ENCODE measurements at regions not wholly inside any gene's neighbourhood (a gene's known extent, or its start where the extent isn't known, plus 50 kb on each side); places are given as distances from the start of the nearest gene placed in this dataset.

DNA sequence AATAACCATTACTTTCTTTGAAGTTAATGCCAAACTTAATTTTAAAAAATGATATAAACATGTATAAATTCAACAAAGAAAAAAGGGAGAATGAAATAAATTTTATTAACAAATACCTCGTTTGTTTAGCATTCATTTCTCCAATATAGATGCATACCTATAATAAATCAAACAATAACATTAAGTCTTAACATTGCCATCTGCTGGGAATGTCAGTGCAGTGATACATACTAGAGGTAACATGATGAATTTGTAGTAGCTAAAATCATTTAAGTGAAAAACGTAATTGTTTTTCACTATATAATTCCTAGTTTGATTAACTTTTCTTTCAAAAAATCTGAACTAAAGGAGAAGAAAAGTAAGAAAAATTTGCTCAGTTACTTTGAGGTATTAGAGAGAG, 340.2 kb upstream of the CBLB start:
- no peak for DNase-seq
- Histone ChIP-seq H3K36me3 (replicated peaks in 1 of 2; ENCODE audit: insufficient read depth in 1 of 2, low read depth in 2 of 2) (no peaks in the 10 kb centered on the region), H3K9me3 (no peaks in the 10 kb centered on the region), H3K4me3 (no peak overlapping the region), H3K27me3 (no peaks in the 10 kb centered on the region), H3K27ac (no peak overlapping the region), H3K4me1 (no peaks in the 10 kb centered on the region)
- TF ChIP-seq, protein P1, sequence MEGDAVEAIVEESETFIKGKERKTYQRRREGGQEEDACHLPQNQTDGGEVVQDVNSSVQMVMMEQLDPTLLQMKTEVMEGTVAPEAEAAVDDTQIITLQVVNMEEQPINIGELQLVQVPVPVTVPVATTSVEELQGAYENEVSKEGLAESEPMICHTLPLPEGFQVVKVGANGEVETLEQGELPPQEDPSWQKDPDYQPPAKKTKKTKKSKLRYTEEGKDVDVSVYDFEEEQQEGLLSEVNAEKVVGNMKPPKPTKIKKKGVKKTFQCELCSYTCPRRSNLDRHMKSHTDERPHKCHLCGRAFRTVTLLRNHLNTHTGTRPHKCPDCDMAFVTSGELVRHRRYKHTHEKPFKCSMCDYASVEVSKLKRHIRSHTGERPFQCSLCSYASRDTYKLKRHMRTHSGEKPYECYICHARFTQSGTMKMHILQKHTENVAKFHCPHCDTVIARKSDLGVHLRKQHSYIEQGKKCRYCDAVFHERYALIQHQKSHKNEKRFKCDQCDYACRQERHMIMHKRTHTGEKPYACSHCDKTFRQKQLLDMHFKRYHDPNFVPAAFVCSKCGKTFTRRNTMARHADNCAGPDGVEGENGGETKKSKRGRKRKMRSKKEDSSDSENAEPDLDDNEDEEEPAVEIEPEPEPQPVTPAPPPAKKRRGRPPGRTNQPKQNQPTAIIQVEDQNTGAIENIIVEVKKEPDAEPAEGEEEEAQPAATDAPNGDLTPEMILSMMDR (IDR thresholded peaks at IDR 0.05): no peak
- no peak for TF ChIP-seq POLR2A (IDR thresholded peaks at IDR 0.05)
- no peak for ATAC-seq
- WGBS, 2 donors: 13 to 18% methylated on average over 2 of the region's 2 CpGs
- intact Hi-C loops (cut with DNase I): no loop called here

DNA sequence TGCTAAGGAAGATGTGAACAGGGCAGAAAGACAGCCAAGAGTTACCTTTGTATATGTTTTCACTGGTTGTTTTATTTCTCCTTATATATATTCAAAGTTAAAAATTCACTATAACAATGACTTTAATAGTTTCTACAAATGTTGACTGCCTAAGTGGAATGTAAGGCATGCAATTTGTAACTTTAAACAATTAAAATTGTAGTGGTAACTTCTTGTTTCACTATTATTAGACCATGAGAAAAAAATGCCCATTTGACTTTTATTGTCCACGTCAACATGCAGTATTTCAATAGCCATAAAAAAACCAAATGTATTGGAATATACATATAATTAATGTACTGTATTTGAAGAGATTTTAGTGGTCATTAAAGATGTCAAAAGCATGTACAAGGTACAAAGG, 340.7 kb upstream of the CBLB start:
- Histone ChIP-seq H3K27ac (no peak overlapping the region), H3K9me3 (no peaks in the 10 kb centered on the region), H3K4me1 (no peaks in the 10 kb centered on the region), H3K36me3 (replicated peaks in 1 of 2; ENCODE audit: insufficient read depth in 1 of 2, low read depth in 2 of 2) (no peaks in the 10 kb centered on the region), H3K4me3 (no peak overlapping the region), H3K27me3 (no peaks in the 10 kb centered on the region)
- intact Hi-C loops (cut with DNase I): no loop called here
- ATAC-seq: no peak
- WGBS, 2 donors: 20 to 33% methylated on average over 1 of the region's 1 CpG
- no peak for TF ChIP-seq POLR2A (IDR thresholded peaks at IDR 0.05)
- TF ChIP-seq, protein P1 (IDR thresholded peaks at IDR 0.05): no peak
- DNase-seq: no peak

DNA sequence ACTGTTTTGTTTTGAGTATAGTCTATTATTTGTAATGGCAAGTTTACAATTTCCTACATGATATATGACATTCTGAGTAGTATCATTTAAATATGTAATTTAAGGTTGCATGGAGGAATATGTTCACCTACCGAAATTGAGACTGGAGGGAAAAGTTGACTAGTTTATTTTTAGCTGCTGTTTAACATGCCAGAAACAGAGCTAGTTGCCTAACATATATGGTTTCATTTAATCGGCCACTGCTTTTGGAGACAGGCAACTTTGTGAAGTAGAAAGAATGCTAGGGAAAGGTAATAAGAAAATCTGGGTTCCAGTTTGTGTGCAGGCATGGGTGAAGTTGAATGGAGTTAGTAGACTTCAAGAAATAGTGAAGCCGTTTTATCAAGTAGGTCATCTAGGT, 342.1 kb upstream of the CBLB start:
- 34 to 65% methylated on average over 3 of the region's 3 CpGs for WGBS, 2 donors
- Histone ChIP-seq H3K4me1 (no peaks in the 10 kb centered on the region), H3K9me3 (no peaks in the 10 kb centered on the region), H3K4me3 (no peak overlapping the region), H3K27ac (no peak overlapping the region), H3K27me3 (no peaks in the 10 kb centered on the region), H3K36me3 (replicated peaks in 1 of 2; ENCODE audit: insufficient read depth in 1 of 2, low read depth in 2 of 2) (no peaks in the 10 kb centered on the region)
- ATAC-seq (no peak), DNase-seq (no peak)
- no peak for TF ChIP-seq POLR2A (IDR thresholded peaks at IDR 0.05)
- TF ChIP-seq, protein P1 (IDR thresholded peaks at IDR 0.05): no peak
- intact Hi-C loops (cut with DNase I): no loop called here

DNA sequence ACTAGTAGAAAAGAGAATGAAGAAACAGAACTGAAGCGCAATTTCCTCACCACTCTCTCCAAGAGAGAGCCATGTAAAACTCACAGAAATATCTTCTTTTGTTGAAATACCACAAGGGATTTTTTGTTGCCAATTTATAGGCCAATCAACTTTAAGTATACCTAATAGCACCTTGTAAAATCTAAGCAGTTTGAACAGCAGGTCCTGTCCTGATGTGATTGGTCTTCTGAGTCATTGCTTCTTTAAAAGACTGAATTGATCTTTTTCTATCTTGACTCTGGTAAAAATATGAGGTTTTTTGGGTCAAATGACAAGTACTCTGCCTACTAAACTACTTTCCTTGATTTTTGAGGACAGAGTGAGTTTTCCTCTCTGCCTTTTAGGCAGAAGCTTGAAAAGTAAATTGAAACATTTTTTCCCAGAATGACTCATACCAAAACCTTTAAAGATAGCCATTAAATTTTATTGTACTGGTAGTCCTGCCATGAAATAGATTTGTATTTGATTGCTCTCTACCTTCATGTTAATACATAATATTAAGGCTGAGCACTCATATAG, 343.9 kb upstream of the CBLB start:
- no peaks in the 10 kb centered on the region for H3K36me3 ChIP-seq (replicated peaks in 1 of 2; ENCODE audit: insufficient read depth in 1 of 2, low read depth in 2 of 2)
- TF ChIP-seq, protein P1 (IDR thresholded peaks at IDR 0.05): no peak
- TF ChIP-seq POLR2A (IDR thresholded peaks at IDR 0.05): no peak
- no peaks in the 10 kb centered on the region for H3K9me3 ChIP-seq
- no peak for ATAC-seq
- no peaks in the 10 kb centered on the region for H3K27me3 ChIP-seq
- H3K27ac ChIP-seq: no peak overlapping the region
- no peak overlapping the region for H3K4me3 ChIP-seq
- WGBS, 2 donors: 71 to 91% methylated on average over 1 of the region's 1 CpG
- DNase-seq: no peak
- no peaks in the 10 kb centered on the region for H3K4me1 ChIP-seq
- intact Hi-C loops (cut with DNase I): no loop called here

DNA sequence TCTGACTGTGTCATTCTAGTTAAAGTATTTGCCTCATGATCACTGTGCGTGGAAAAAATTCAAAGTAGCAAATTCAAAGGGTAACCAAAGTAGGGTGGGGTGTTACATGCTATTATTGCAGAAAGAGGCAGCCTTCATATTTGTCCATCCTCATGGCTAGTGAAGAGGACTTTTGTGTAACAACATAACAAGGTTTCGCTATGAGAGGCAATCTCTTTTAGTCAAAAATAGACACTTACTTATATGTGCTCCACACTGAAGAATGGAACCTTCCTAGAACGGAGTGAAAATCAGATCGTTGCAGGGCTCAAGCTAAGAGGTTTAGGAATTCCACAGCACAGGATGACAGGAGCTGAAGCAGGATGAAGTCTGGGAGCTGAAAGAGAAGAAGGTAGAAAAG, 345.1 kb upstream of the CBLB start:
- H3K9me3 ChIP-seq: no peaks in the 10 kb centered on the region
- no peaks in the 10 kb centered on the region for H3K4me1 ChIP-seq
- intact Hi-C loops (cut with DNase I): no loop called here
- H3K27me3 ChIP-seq: no peaks in the 10 kb centered on the region
- H3K36me3 ChIP-seq (replicated peaks in 1 of 2; ENCODE audit: insufficient read depth in 1 of 2, low read depth in 2 of 2): no peaks in the 10 kb centered on the region
- no peak overlapping the region for H3K27ac ChIP-seq
- DNase-seq (no peak), ATAC-seq (no peak)
- 72 to 75% methylated on average over 4 of the region's 4 CpGs for WGBS, 2 donors
- no peak overlapping the region for H3K4me3 ChIP-seq
- no peak for TF ChIP-seq POLR2A (IDR thresholded peaks at IDR 0.05)

Data from body of pancreas (tissue), 4 donors.